ENCODE measurements at regions not wholly inside any gene's neighbourhood (a gene's known extent, or its start where the extent isn't known, plus 50 kb on each side); places are given as distances from the start of the nearest gene placed in this dataset.
A peak's percentile ranks its signal among the peaks of the same experiment; 100 is the strongest.

DNA sequence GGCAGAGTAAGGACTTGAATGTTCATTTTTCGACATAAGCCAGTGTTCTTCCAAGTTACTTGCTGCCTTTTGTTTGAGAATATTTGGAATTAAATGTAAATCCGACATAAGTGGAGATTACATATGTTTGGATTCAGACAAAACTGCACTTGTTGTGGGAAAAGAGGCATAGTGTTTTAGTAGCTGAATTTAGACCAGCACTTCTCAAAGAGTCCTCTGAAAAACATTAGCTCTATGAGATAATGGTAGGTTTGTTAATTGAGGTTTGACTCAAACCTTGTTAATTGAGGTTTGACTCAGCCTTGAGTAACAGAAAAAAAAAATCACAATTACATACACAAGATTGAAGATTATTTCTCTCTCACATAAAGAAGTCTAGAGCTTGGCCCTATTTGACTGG lies 132.5 kb downstream of the NSUN3 start:
- Histone ChIP-seq H3K4me1 (ENCODE audit: low read length) (no peaks in the 10 kb centered on the region), H4K20me1 (ENCODE audit: insufficient read depth, low read length) (no peaks in the 10 kb centered on the region)
- TF ChIP-seq, protein P1, sequence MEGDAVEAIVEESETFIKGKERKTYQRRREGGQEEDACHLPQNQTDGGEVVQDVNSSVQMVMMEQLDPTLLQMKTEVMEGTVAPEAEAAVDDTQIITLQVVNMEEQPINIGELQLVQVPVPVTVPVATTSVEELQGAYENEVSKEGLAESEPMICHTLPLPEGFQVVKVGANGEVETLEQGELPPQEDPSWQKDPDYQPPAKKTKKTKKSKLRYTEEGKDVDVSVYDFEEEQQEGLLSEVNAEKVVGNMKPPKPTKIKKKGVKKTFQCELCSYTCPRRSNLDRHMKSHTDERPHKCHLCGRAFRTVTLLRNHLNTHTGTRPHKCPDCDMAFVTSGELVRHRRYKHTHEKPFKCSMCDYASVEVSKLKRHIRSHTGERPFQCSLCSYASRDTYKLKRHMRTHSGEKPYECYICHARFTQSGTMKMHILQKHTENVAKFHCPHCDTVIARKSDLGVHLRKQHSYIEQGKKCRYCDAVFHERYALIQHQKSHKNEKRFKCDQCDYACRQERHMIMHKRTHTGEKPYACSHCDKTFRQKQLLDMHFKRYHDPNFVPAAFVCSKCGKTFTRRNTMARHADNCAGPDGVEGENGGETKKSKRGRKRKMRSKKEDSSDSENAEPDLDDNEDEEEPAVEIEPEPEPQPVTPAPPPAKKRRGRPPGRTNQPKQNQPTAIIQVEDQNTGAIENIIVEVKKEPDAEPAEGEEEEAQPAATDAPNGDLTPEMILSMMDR (IDR thresholded peaks at IDR 0.05; ENCODE audit: low read depth, low read length), result no peak
- no peak for TF ChIP-seq EZH2phosphoT487 (IDR thresholded peaks at IDR 0.05; ENCODE audit: low read depth)

DNA sequence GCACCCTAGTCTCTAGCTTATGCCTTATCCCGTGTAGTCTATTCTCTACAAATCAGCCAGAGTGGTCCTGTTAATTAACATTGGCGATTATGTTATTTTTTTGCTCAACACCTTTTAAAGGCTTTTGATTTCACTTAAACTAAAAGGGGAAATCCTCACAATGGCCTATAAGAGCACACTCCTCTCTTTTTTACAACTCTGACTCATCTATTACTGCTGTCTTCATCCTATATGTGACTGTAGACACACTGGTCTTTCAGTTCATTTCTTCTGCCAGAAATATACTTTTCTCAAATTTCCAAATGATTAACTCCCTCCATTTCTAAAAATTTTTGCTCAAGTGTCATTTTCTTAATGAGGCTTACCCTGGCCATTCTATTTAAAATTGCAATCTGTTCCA lies 143.4 kb downstream of the NSUN3 start:
- TF ChIP-seq, protein P1 (IDR thresholded peaks at IDR 0.05; ENCODE audit: low read depth, low read length), result no peak
- TF ChIP-seq EZH2phosphoT487 (IDR thresholded peaks at IDR 0.05; ENCODE audit: low read depth), result no peak
- H3K9ac ChIP-seq (ENCODE audit: low read length), result no peak overlapping the region

More for the DNA sequence above, 132.5 kb downstream of the NSUN3 start:
- Histone ChIP-seq H3K79me2 (ENCODE audit: low read length) (no peaks in the 10 kb centered on the region), H3K4me3 (ENCODE audit: low read length) (no peak overlapping the region), H3K27ac (ENCODE audit: low read length) (no peak overlapping the region), H3K36me3 (replicated peaks; ENCODE audit: low read depth, low read length) (no peaks in the 10 kb centered on the region), H3K9ac (ENCODE audit: low read length) (no peak overlapping the region), H3K4me2 (ENCODE audit: low read length) (no peak overlapping the region), H3K9me3 (ENCODE audit: insufficient read depth, low read length) (no peaks in the 10 kb centered on the region), H2AFZ (ENCODE audit: low read depth, low read length) (no peak overlapping the region), H3K27me3 (ENCODE audit: low read depth, low read length) (no peaks in the 10 kb centered on the region)

DNA sequence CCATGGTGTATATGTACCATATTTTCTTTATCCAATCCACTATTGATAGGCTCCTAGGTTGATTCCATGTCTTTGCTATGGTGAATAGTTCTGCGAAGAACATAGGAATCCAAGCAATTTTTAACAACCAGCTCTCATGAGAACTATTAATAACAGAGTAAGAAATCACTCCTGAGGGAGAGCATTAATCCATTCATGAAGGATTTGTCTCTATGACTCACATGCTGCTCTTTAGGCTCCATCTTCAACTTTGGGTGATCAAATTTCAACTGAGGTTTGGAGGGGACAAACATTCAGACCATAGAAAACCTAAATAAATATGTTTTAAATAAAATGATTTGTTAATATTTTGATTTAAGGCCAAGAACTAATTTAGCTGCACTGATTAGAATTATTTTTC lies 147.4 kb downstream of the NSUN3 start:
- Histone ChIP-seq H3K9ac (ENCODE audit: low read length) (no peak overlapping the region), H3K27me3 (ENCODE audit: low read depth, low read length) (no peaks in the 10 kb centered on the region), H2AFZ (ENCODE audit: low read depth, low read length) (no peak overlapping the region), H3K36me3 (replicated peaks; ENCODE audit: low read depth, low read length) (no peaks in the 10 kb centered on the region), H3K79me2 (ENCODE audit: low read length) (no peaks in the 10 kb centered on the region), H3K9me3 (ENCODE audit: insufficient read depth, low read length) (no peaks in the 10 kb centered on the region), H4K20me1 (ENCODE audit: insufficient read depth, low read length) (no peaks in the 10 kb centered on the region), H3K4me1 (ENCODE audit: low read length) (peaks cover 59% of the 10 kb centered on the region), H3K27ac (ENCODE audit: low read length) (no peak overlapping the region), H3K4me3 (ENCODE audit: low read length) (no peak overlapping the region), H3K4me2 (ENCODE audit: low read length) (no peak overlapping the region)
- TF ChIP-seq, protein P1 (IDR thresholded peaks at IDR 0.05; ENCODE audit: low read depth, low read length), result no peak
- TF ChIP-seq EZH2phosphoT487 (IDR thresholded peaks at IDR 0.05; ENCODE audit: low read depth), result no peak

More for the DNA sequence above, 143.4 kb downstream of the NSUN3 start:
- H3K9me3 ChIP-seq (ENCODE audit: insufficient read depth, low read length), result no peaks in the 10 kb centered on the region
- peak overlapping the region; percentile 91 for H3K27ac ChIP-seq (ENCODE audit: low read length)
- H3K4me3 ChIP-seq (ENCODE audit: low read length), result peak overlapping the region; percentile 23
- H3K4me2 ChIP-seq (ENCODE audit: low read length), result peak overlapping the region; percentile 65
- H3K27me3 ChIP-seq (ENCODE audit: low read depth, low read length), result no peaks in the 10 kb centered on the region
- peaks cover 53% of the 10 kb centered on the region for H3K4me1 ChIP-seq (ENCODE audit: low read length)
- H3K36me3 ChIP-seq (replicated peaks; ENCODE audit: low read depth, low read length), result no peaks in the 10 kb centered on the region
- H3K79me2 ChIP-seq (ENCODE audit: low read length), result no peaks in the 10 kb centered on the region
- peak overlapping the region; percentile 63 for H2AFZ ChIP-seq (ENCODE audit: low read depth, low read length)
- no peaks in the 10 kb centered on the region for H4K20me1 ChIP-seq (ENCODE audit: insufficient read depth, low read length)

DNA sequence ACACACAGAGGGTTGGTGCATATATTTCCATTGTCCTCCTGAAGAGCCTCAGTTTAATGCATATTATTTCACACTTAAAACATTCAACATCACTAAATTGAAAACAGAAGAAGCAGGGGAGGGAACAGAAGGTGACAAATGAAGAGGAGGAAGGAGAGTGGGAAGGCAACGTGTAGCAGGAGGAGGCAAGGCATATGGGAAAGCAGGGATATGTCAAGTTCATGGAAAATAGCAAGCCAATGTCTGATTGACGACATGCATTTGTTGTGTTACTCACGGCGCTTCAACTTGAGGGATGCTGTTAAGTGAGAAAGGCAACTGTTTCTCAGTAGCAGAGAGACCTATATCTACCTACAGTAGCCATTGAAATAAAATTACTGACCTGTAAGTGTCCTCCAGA lies 154.5 kb downstream of the NSUN3 start:
- no peaks in the 10 kb centered on the region for H3K27me3 ChIP-seq (ENCODE audit: low read depth, low read length)
- H3K27ac ChIP-seq (ENCODE audit: low read length), result no peak overlapping the region
- no peak overlapping the region for H3K9ac ChIP-seq (ENCODE audit: low read length)
- H3K4me3 ChIP-seq (ENCODE audit: low read length), result no peak overlapping the region
- H3K4me2 ChIP-seq (ENCODE audit: low read length), result no peak overlapping the region
- H3K9me3 ChIP-seq (ENCODE audit: insufficient read depth, low read length), result no peaks in the 10 kb centered on the region
- no peaks in the 10 kb centered on the region for H4K20me1 ChIP-seq (ENCODE audit: insufficient read depth, low read length)
- no peak for TF ChIP-seq EZH2phosphoT487 (IDR thresholded peaks at IDR 0.05; ENCODE audit: low read depth)
- TF ChIP-seq, protein P1 (IDR thresholded peaks at IDR 0.05; ENCODE audit: low read depth, low read length), result no peak
- no peaks in the 10 kb centered on the region for H3K36me3 ChIP-seq (replicated peaks; ENCODE audit: low read depth, low read length)
- H3K4me1 ChIP-seq (ENCODE audit: low read length), result peaks cover 12% of the 10 kb centered on the region
- no peaks in the 10 kb centered on the region for H3K79me2 ChIP-seq (ENCODE audit: low read length)
- H2AFZ ChIP-seq (ENCODE audit: low read depth, low read length), result no peak overlapping the region
